ENCODE measurements at regions not wholly inside any gene's neighbourhood (a gene's known extent, or its start where the extent isn't known, plus 50 kb on each side); places are given as distances from the start of the nearest gene placed in this dataset.

GRCh38 chr14:51511265-51511664 lies 140.4 kb upstream of the FRMD6 start:
- TF ChIP-seq CTCF (IDR thresholded peaks at IDR 0.05) (no peak), EZH2phosphoT487 (IDR thresholded peaks at IDR 0.05; ENCODE audit: borderline replicate concordance, low read depth) (no peak), TCF12 (IDR thresholded peaks at IDR 0.05) (no peak), RCOR1 (IDR thresholded peaks at IDR 0.05; ENCODE audit: low read length) (no peak), TAF1 (IDR thresholded peaks at IDR 0.05; ENCODE audit: borderline replicate concordance, low read depth, low read length) (no peak), MXI1 (IDR thresholded peaks at IDR 0.05; ENCODE audit: low read depth, low read length) (no peak)

Measured in SK-N-SH (cell line).